ENCODE measurements at regions not wholly inside any gene's neighbourhood (a gene's known extent, or its start where the extent isn't known, plus 50 kb on each side); places are given as distances from the start of the nearest gene placed in this dataset.

DNA sequence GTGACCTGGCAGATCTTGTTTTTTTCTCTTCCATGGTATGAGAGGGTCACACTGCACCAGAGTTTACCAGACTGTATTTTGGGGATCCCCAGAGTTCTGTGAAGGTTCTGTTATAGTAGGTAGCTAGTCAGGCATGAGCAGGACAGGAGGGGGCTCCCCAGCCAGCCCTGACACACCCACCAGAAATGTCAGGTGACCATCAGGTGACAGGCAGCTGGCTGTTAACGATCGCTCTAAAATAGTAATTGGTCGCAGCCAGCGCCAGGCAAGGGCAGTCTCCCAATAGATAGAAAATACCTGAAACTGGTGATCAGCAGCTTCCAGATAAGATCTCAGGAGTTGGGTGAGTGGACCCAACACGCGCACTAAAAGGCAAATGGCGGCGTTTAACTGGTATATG lies 264.9 kb downstream of the RHOU start:
- Histone ChIP-seq H3K27me3 (ENCODE audit: insufficient read depth, insufficient read length) (no peaks in the 10 kb centered on the region), H3K9ac (ENCODE audit: insufficient read length, low read depth) (no peak overlapping the region), H3K4me3 (ENCODE audit: insufficient read length, low read depth) (no peak overlapping the region), H3K4me1 (ENCODE audit: insufficient read depth, insufficient read length) (peaks cover 5% of the 10 kb centered on the region), H3K9me3 (ENCODE audit: insufficient read depth, low read length) (no peaks in the 10 kb centered on the region), H3K36me3 (ENCODE audit: insufficient read depth, insufficient read length, low read length) (no peaks in the 10 kb centered on the region)
- TF ChIP-seq ZNF274 (IDR thresholded peaks at IDR 0.05; ENCODE audit: low read depth, low read length) (no peak), YY1 (IDR thresholded peaks at IDR 0.05; ENCODE audit: insufficient read depth, insufficient read length) (no peak), SUZ12 (IDR thresholded peaks at IDR 0.05; ENCODE audit: extremely low read depth, insufficient read depth, insufficient read length) (no peak)
- no peak for DNase-seq (ENCODE audit: low read depth, low spot score)

DNA sequence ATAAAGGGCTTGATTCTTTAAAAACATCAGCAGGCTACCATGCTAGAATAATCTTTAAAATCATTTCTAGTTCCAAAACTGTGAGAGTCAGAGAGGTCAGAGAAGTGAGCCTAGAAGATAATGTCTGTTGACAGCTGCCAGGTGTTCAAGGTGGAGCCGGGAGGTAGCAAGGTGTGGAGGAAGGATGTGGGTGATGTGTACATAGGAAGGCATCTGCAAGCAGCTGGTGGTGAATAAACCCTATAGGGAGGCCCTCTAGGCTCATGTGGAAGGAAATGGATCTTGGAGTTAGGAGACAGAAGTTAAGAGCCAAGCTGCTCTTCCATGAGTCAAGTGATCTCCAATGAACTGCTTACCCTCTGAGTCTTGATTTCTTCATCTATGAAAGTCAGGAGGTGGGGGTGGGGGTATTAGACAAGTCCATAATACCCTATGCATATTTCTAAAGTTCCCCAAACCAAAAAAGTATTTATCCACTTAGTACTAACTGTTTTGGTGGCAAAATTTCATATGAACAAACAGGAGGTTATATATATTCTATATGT lies 266.3 kb downstream of the RHOU start:
- no peak overlapping the region for H3K9ac ChIP-seq (ENCODE audit: insufficient read length, low read depth)
- TF ChIP-seq SUZ12 (IDR thresholded peaks at IDR 0.05; ENCODE audit: extremely low read depth, insufficient read depth, insufficient read length) (no peak), YY1 (IDR thresholded peaks at IDR 0.05; ENCODE audit: insufficient read depth, insufficient read length) (no peak), ZNF274 (IDR thresholded peaks at IDR 0.05; ENCODE audit: low read depth, low read length) (no peak)
- no peaks in the 10 kb centered on the region for H3K27me3 ChIP-seq (ENCODE audit: insufficient read depth, insufficient read length)
- no peak overlapping the region for H3K4me3 ChIP-seq (ENCODE audit: insufficient read length, low read depth)
- no peaks in the 10 kb centered on the region for H3K9me3 ChIP-seq (ENCODE audit: insufficient read depth, low read length)
- H3K36me3 ChIP-seq (ENCODE audit: insufficient read depth, insufficient read length, low read length) = no peaks in the 10 kb centered on the region
- H3K4me1 ChIP-seq (ENCODE audit: insufficient read depth, insufficient read length) = peaks cover 5% of the 10 kb centered on the region
- DNase-seq (ENCODE audit: low read depth, low spot score) = no peak

DNA sequence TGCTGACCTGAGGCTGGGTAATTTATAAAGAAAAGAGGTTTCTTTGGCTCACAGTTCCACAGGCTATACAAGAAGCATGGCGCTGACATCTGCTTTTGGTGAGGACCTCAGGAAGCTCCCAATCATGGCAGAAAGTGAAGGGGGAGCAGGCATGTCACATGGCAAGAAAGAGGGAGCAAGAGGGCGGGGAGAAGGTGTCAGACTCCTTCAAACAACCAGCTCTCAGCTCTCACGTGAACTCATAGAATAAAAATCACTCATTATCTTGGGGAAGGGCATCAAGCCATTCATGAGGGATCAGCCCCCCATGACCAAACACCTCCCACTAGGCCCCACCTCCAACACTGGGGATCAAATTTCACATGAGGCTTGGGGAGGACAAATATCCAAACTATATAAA lies 266.8 kb downstream of the RHOU start:
- H3K9me3 ChIP-seq (ENCODE audit: insufficient read depth, low read length) = no peaks in the 10 kb centered on the region
- H3K36me3 ChIP-seq (ENCODE audit: insufficient read depth, insufficient read length, low read length) = no peaks in the 10 kb centered on the region
- no peaks in the 10 kb centered on the region for H3K27me3 ChIP-seq (ENCODE audit: insufficient read depth, insufficient read length)
- H3K4me3 ChIP-seq (ENCODE audit: insufficient read length, low read depth) = no peak overlapping the region
- no peak overlapping the region for H3K9ac ChIP-seq (ENCODE audit: insufficient read length, low read depth)
- H3K4me1 ChIP-seq (ENCODE audit: insufficient read depth, insufficient read length) = peaks cover 5% of the 10 kb centered on the region
- no peak for TF ChIP-seq SUZ12 (IDR thresholded peaks at IDR 0.05; ENCODE audit: extremely low read depth, insufficient read depth, insufficient read length)
- no peak for TF ChIP-seq ZNF274 (IDR thresholded peaks at IDR 0.05; ENCODE audit: low read depth, low read length)
- no peak for TF ChIP-seq YY1 (IDR thresholded peaks at IDR 0.05; ENCODE audit: insufficient read depth, insufficient read length)
- no peak for DNase-seq (ENCODE audit: low read depth, low spot score)

DNA sequence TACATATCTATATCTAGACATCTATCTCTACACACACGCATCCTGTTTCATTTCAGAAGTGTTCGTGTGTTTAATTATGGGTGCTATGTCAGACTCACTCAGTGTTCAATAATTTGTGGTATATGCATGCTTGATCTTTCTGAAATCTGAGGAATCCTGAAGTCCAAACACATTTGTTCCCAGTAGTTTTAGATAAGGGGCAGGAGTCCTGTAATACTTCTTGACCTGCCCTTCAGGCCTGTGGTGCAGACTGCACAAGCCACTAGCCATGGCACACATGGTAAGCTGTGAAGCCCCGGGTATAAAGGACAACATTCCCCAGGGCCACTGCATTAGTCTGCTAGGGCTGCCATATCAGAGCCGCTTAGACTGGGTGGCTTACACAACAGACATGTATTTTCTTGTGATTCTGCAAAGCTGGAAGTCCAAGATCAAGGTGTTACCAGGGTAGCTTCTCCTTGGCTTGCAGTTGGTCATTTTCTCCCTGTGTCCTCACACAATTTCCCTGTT lies 267.2 kb downstream of the RHOU start:
- no peak overlapping the region for H3K4me3 ChIP-seq (ENCODE audit: insufficient read length, low read depth)
- TF ChIP-seq ZNF274 (IDR thresholded peaks at IDR 0.05; ENCODE audit: low read depth, low read length) (no peak), YY1 (IDR thresholded peaks at IDR 0.05; ENCODE audit: insufficient read depth, insufficient read length) (no peak), SUZ12 (IDR thresholded peaks at IDR 0.05; ENCODE audit: extremely low read depth, insufficient read depth, insufficient read length) (no peak)
- H3K27me3 ChIP-seq (ENCODE audit: insufficient read depth, insufficient read length) = no peaks in the 10 kb centered on the region

GRCh38 chr1:229003233-229004031 lies 267.5 kb upstream of the RAB4A start:
- Histone ChIP-seq H3K4me3 (ENCODE audit: insufficient read length, low read depth) (no peak overlapping the region), H3K9me3 (ENCODE audit: insufficient read depth, low read length) (no peaks in the 10 kb centered on the region), H3K9ac (ENCODE audit: insufficient read length, low read depth) (no peak overlapping the region), H3K4me1 (ENCODE audit: insufficient read depth, insufficient read length) (peaks cover 5% of the 10 kb centered on the region), H3K27me3 (ENCODE audit: insufficient read depth, insufficient read length) (no peaks in the 10 kb centered on the region), H3K36me3 (ENCODE audit: insufficient read depth, insufficient read length, low read length) (no peaks in the 10 kb centered on the region)
- DNase-seq (ENCODE audit: low read depth, low spot score) = no peak
- no peak for TF ChIP-seq ZNF274 (IDR thresholded peaks at IDR 0.05; ENCODE audit: low read depth, low read length)
- no peak for TF ChIP-seq SUZ12 (IDR thresholded peaks at IDR 0.05; ENCODE audit: extremely low read depth, insufficient read depth, insufficient read length)
- no peak for TF ChIP-seq YY1 (IDR thresholded peaks at IDR 0.05; ENCODE audit: insufficient read depth, insufficient read length)

More for the DNA sequence above, 267.2 kb downstream of the RHOU start:
- Histone ChIP-seq H3K4me1 (ENCODE audit: insufficient read depth, insufficient read length) (peaks cover 5% of the 10 kb centered on the region), H3K36me3 (ENCODE audit: insufficient read depth, insufficient read length, low read length) (no peaks in the 10 kb centered on the region), H3K9ac (ENCODE audit: insufficient read length, low read depth) (no peak overlapping the region), H3K9me3 (ENCODE audit: insufficient read depth, low read length) (no peaks in the 10 kb centered on the region)
- no peak for DNase-seq (ENCODE audit: low read depth, low spot score)

DNA sequence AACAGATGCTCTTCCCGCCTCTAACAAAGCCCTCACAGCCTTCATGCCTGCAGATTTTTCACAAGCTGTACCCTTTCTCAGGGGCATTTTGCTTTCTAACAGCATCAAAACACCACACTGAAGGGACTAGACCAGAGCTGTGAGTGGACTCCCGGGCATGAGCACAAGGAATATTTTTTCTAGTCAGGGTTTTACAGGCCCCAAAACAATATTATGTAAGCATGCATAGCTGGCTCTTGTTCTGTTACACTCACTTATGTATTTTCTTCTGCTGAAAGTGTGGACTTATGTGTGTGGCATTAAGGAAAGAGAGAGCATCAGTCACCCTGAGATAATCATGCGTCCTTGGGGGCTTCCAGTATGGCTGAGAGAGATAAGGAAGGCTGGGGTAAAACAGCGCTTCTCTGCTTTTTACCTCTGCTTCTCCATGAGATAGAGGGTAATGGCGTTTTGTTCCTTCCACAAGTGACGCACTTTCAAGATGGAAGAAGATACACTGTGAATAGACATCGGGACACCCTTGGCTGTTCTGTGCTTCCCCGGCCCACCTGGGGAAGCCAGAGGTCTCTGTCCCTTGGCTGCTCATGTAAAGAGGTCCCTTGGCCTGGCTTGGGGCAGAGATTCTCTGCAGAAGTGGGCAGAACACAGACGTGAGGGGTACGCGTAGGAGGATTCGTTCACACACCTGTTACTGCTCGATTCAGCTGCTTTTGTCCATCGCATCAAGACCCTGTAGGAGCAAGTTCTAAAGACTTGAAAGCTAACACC lies 266.7 kb upstream of the RAB4A start:
- Histone ChIP-seq H3K27me3 (ENCODE audit: insufficient read depth, insufficient read length) (no peaks in the 10 kb centered on the region), H3K9ac (ENCODE audit: insufficient read length, low read depth) (no peak overlapping the region), H3K9me3 (ENCODE audit: insufficient read depth, low read length) (no peaks in the 10 kb centered on the region), H3K4me1 (ENCODE audit: insufficient read depth, insufficient read length) (peaks cover 5% of the 10 kb centered on the region), H3K4me3 (ENCODE audit: insufficient read length, low read depth) (no peak overlapping the region), H3K36me3 (ENCODE audit: insufficient read depth, insufficient read length, low read length) (no peaks in the 10 kb centered on the region)
- no peak for DNase-seq (ENCODE audit: low read depth, low spot score)
- TF ChIP-seq YY1 (IDR thresholded peaks at IDR 0.05; ENCODE audit: insufficient read depth, insufficient read length) (no peak), ZNF274 (IDR thresholded peaks at IDR 0.05; ENCODE audit: low read depth, low read length) (no peak), SUZ12 (IDR thresholded peaks at IDR 0.05; ENCODE audit: extremely low read depth, insufficient read depth, insufficient read length) (no peak)

- peaks cover 5% of the 10 kb centered on the region for H3K4me1 ChIP-seq (ENCODE audit: insufficient read depth, insufficient read length)
- no peak for TF ChIP-seq SUZ12 (IDR thresholded peaks at IDR 0.05; ENCODE audit: extremely low read depth, insufficient read depth, insufficient read length)
- no peak for TF ChIP-seq ZNF274 (IDR thresholded peaks at IDR 0.05; ENCODE audit: low read depth, low read length)
- TF ChIP-seq YY1 (IDR thresholded peaks at IDR 0.05; ENCODE audit: insufficient read depth, insufficient read length) = no peak
Observed at GRCh38 chr1:229005097-229005496, 265.8 kb upstream of the RAB4A start.

More at GRCh38 chr1:229005097-229005496, 265.8 kb upstream of the RAB4A start:
- H3K9me3 ChIP-seq (ENCODE audit: insufficient read depth, low read length) = no peaks in the 10 kb centered on the region
- no peaks in the 10 kb centered on the region for H3K27me3 ChIP-seq (ENCODE audit: insufficient read depth, insufficient read length)
- H3K9ac ChIP-seq (ENCODE audit: insufficient read length, low read depth) = no peak overlapping the region
- H3K36me3 ChIP-seq (ENCODE audit: insufficient read depth, insufficient read length, low read length) = no peaks in the 10 kb centered on the region
- DNase-seq (ENCODE audit: low read depth, low spot score) = no peak
- no peak overlapping the region for H3K4me3 ChIP-seq (ENCODE audit: insufficient read length, low read depth)

Data from NT2/D1 (cell line).